HT1080 (cell line): ENCODE measurements at regions not wholly inside any gene's neighbourhood (a gene's known extent, or its start where the extent isn't known, plus 50 kb on each side); places are given as distances from the start of the nearest gene placed in this dataset.

Experiments used
- DNase-seq: peaks from one replicate; pipeline ENCODE4 v3.0.0-alpha.2; 2015; ENCODE audit warnings: low read depth

DNA sequence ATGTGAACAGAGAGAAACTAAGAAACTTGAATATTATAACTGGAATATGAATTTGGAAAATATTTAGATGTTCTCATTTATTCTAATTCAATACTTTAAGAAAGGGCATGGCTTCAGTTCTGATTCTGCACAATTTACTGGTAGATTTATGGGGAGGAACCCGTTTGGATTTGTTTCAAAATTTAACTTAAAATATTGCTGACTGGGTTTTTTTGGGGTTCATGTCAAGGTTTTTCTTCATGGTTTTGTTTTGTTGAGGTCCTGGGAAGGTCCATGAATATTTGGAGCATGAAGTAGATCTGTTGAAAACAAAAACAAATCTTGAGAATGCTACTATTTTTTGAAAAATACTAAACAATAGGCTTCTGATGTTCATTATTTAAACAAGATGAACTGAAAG, 214.7 kb downstream of the PIK3R1 start:
- no peak for DNase-seq

DNA sequence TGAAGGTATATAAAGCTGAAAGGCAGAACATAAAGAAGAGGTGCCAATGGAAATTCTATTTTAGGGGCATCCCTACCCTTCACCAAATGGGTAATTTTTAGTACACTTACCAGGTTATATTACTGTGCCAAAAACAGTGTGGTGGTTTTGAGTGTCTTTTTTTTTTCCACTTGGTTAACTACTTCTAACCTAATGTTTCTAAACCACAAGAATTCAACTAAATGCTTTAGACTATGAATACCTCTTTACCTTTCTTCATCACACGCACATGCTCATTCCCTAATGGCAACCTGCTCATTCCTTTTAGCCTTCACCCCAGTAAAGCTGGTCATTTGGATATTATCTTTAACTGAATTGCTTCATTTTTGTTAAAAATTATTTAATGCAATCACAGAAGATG, 215.6 kb downstream of the PIK3R1 start:
- no peak for DNase-seq

DNA sequence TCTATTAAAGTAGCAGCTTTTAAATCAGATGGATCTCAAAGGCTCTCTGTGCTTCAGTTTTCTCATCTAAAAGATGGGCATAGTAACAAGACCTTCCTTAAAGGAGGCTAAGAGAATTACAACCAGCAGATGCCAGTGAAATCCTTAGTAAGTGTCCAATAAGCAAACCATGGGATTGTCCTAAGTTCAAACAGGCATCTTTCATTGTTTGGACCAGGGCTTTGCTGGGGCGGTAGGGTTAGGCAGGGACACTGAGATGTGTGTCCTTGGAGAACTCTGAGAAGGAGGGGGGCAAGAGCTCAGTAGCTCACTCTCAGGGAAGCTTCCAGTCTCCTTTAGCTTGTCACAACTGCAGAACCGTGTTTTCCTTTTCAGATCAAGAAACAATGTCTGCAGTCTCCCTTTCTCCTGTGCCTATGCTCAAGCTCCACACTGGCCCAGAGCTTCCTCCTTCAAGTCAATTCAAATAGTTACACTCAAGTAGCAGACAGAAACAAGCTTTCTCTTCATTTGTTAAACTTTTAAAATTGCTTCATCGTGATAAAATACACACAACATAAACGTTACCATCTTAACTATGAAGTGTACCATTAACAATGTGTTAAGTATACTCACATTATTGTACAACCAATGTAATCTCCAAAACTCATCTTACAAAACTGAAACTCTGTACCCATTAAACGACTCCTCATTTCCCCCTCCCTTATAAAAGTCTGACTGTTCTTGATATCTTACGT, 216.2 kb downstream of the PIK3R1 start:
- no peak for DNase-seq

- no peak for DNase-seq
These were observed 217.1 kb downstream of the PIK3R1 start for GRCh38 chr5:68432682-68433081.

DNA sequence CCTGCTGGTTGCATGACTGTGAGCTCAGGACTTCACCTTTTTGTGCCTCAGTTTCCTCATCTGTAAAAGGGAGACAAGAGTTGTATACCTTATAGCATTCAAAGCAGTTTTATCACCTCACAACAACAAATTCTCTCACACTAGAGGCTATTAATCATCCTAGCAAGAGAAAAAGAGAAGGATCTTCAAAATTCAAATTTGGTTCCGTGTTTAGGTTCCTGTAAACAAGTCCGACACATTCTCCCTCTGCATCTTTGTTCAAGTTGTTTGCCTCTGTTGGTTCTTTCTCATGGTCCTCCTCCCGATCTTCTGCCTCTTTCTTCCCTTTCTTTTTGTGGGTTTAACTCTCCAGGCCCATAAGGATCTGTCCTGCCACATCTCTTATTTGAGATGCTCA, 218.0 kb downstream of the PIK3R1 start:
- DNase-seq, result no peak

DNA sequence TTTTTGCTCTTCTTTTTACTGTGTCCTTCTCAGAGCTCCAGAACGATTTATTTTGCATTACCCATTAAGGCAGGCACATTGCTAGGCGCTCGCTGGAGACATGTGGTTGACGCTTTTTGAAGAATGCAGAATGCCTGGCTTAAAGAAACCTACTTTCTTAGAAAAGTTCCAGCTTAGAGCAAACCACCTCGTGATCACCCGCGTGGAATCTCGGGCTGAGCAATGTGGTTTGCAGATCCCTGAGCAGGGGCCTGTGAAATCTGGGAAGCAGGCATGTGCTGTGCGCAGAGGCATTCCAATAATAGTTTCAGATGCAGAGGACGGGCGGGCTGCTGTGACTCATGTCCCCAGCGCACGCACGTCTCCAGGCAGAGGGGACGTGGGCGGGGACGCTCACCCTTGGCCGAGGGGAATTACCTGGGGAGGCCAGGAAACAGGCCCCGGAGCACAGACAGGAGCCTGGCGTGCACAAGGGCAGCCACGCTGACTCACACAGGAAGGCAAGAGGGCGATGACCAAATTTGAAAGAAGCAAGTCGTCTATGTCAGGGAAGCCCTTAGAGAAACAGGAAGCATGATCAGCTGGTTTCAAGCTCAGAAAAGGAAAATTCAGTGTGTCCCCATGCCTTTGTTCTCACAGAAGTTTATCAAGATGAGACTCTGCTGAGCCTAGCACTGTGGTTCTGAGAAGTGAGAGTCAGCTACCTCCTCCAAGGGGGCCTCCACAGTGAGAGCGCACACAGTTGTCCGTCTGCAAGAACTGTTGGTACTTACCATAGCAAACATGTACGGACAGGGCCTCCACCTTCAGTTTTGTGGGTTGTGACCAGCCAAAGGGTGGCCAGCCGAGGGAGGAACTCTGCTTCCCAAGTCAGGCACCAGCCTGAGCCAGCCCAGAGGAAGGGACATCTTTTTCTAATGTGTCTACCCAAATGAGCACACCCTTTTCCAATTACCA, 218.6 kb downstream of the PIK3R1 start:
- DNase-seq, result peak; percentile 92

GRCh38 chr5:68435611-68436010, 220.1 kb downstream of the PIK3R1 start:
- no peak for DNase-seq

DNA sequence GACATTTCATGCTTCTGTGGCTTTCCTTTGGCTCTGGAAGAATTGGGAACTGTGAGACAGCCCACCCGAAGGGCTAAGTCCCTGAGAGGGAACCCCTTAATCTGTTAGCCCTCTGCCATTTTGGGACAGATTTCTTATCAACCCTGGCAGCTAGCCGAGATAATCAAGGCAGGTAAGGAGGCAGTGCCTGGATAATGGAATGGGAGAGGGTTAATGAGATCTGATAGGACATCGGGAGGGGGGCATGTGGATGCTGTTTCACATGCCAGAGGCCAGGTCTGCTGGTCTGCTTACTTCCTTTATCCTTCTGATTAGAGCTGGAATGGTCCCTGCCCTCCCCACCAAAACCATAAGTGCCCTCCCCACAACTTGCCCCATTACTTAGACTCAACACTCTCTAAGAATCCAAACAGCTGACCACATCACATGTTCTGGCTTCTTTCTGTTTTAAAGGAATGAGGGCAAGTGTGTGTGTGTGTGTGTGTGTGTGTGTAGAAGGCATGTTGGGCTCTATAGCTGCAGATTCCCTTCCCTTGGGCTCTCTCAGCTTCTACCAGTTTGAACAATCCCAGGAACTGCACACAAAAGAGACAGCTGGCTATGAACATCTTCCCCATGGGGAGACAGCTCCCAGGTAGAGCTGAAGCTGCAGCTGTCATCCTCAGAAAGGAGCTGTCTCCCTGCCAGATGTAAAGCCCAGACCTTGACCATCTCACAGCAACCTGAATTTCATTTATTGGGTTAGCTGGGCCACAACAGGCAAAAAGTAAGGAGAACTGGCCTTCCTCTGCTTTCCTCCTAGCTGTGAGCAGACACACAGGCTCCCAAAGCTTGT, 221.3 kb downstream of the PIK3R1 start:
- no peak for DNase-seq

GRCh38 chr5:68438876-68439275, 223.3 kb downstream of the PIK3R1 start:
- no peak for DNase-seq

GRCh38 chr5:68440245-68440644, 224.7 kb downstream of the PIK3R1 start:
- no peak for DNase-seq

DNA sequence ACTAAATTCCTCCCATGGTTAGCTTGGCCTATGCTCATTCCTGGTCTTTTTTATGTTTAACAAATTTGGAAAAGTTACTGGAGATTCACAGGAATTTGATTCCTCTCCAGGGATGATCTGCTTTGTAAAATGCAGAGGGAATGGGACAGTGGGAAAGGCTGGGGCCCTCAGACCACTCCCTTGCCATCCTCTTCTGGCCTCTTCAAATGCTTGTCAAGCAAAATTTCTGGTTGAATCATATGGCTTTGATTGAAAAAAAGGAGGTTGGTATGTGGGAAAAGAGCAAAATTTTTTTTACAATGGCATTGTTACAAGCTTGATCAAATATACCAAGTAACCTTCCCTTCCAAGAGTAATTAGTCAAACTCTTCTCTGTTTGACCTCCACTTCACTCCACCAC, 225.1 kb downstream of the PIK3R1 start:
- DNase-seq, result no peak

GRCh38 chr5:68441309-68442073, 225.9 kb downstream of the PIK3R1 start:
- DNase-seq, result no peak

GRCh38 chr5:68443091-68443490, 227.5 kb downstream of the PIK3R1 start:
- DNase-seq, result no peak

- DNase-seq, result no peak
These were observed 228.5 kb downstream of the PIK3R1 start for GRCh38 chr5:68444048-68444447.

GRCh38 chr5:68444833-68445232, 229.3 kb downstream of the PIK3R1 start:
- no peak for DNase-seq

DNA sequence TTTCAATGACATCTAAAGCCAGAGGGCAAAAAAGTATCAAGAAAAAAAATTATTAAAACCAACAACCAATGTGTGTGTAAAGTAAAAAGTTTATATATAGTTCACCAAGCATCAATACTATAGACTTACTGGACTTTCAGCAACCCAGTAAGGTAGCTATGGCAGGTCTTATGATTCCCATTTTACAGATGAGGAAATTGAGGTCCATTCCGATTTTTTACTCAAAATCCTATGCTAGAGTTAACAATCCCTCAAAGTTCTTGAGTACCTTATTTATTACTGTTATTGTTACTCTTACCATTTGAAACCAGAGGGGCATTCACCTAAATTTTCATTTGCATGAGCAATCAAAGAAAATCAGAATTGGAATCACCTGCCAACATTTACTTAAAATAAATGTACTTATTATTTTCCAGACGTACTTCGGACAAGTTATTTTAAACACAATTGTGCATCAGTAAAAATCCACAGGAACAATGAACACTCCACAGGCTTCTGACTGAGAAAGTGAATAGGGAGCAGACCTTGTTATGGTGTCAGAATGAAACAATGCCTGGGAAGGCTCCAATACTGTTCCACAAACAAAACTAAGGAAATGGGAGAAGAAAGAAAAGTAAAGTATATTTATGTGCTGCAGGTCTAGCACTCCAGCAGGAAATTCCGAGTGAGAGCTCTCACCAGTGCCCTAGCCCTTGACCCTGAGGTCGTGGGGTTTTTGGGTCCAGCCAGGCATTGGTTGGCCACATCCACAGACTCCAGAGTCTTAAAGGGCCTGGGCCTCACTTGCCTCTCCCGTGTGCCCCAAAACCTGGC, 229.9 kb downstream of the PIK3R1 start:
- DNase-seq, result no peak

- no peak for DNase-seq
These were observed 230.5 kb downstream of the PIK3R1 start for GRCh38 chr5:68446070-68446357.

- DNase-seq, result no peak
These were observed 230.9 kb downstream of the PIK3R1 start for GRCh38 chr5:68446487-68446894.

DNA sequence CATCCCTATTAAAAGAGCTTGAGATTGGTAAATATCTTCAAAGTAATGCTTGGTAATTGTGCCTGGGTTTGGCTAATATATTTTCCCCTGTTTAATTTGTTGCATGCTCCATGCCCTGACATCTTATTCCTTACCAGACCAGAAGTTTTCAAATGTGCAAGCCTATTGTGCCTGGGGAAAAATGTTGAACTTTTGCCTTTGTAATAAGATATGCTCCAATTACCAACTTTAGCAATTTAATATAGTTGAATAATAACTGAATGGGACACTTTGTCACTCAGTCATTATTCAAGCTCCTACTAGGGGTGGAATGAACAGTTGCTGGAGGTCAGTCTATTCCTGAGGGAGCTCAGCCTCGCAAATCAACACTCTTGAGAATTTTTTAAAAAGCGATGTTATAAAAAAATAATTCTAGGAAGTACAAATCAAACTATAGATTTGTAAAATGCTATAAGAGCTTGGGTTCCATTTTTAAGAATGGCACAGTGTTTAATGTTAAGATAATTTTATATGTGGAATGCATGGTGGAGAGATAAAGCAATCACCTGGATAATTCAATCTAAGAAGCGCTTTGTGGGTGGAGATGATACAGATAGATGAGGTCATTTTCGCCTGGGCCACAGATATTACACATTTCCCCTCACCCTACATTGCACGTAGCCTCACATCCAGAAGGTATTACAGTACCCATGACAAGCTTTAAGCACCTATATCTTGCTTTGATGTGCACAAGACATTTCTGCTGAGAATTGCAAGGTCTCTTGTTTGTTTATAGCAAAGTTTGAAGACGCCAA, 231.8 kb downstream of the PIK3R1 start:
- no peak for DNase-seq
